HG03354 (cell line): ENCODE measurements at regions not wholly inside any gene's neighbourhood (a gene's known extent, or its start where the extent isn't known, plus 50 kb on each side); places are given as distances from the start of the nearest gene placed in this dataset.
"Not testable (repeated sequence)": the region's sequence is repeated elsewhere in the genome, so short reads cannot be mapped to it uniquely, and the experiment has no call there.

ENCODE experiments used
- ATAC-seq: cut with Tn5 transposase; IDR thresholded peaks from one replicate; pipeline ENCODE4 v1.9.1; 2021; ENCODE audit warnings: mild to moderate bottlenecking; ENCODE audit not compliant: unreplicated experiment, poor library complexity, severe bottlenecking

DNA sequence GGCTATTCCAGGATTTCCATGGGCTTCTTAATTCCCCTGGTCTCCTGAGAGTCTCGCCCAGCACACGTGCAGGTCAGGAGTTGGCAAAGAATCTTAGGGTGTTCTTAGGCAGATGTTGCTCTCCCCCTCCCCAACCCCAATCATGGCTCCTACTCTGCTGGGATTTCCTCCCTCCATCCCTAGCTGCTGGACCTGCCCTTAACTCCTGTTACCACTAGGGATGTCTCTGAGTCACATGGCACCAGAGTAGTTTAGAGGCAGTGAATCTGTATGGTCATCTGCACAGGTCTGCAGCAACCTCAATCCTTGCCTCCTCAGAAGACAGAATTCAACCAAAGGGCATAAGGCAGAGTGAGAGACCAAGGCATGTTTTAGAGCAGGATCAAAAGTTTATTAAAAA lies 51.8 kb upstream of the CHST3 start:
- no peak for ATAC-seq

- ATAC-seq, result no peak
These were observed 52.8 kb upstream of the CHST3 start for GRCh38 chr10:71911296-71911953.

DNA sequence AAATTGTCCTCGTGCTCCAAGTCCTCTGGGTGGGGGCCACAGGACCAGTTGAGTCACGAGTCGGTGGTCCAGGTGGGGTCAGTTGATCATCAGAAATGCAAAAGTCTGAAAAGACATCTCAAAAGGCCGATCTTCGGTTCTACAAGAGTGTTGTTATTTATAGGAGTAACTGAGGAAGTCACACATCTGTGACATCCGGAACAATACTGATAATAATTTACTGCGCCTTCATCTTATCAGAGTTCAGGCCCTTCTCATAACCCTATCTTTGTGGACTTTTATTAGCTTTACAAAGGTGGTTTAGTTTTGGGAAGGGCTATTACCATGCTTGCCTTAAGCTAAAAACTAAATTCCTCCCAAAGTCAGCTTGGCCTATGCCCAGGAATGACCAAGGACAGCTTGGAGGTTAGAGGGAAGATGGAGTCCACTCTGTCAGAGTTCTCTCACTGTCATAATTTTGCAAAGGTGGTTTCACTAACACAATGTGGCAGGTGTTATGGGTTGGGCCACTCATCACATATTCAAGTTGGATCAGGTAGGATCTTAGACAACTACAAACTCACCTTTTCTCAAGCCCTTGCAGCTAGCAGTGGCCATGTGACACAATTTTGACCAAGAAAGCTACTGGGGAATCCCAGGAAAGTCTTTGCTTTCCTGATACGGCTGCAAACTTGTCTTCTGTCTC lies 54.7 kb upstream of the CHST3 start:
- peak; percentile 52 for ATAC-seq

DNA sequence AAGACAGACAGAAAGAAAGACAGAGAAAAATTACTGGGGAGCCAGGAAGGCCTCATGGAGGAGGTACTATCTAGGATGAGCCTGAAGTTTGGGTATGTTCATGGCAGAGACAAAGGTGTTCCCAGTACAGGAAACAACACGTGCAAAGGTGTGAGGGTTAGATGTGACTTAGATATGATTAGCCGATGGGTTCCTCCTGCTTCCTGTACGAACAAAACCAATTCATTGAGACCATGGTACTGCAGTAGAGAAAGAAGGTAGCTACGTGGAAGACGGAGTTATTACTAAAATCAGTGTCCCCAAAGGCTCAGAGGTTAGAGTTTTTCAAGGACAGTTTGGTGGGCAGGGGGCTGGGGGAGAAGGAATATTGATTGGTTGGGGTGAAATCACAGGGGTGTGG lies 55.2 kb upstream of the CHST3 start:
- ATAC-seq, result no peak

DNA sequence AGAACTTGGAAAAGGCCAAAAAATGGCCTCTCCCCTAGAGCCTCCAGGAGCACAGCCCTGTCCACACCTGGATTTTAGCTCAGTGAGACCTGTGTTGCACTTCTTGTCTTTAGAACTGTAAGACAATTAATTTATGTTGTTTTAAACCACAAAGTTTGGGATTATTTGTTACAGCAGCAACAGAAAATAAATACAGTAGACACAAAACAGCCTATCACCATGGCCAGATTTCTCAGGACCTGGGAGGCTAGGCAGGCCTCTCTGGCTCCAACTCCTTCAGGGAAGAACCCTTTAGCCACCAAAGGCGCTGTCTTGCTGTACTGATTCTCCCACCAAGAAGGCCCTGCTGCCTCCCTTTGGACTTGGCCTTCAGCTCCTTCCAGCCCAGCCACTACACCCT lies 54.1 kb upstream of the PSAP start:
- ATAC-seq, result no peak

DNA sequence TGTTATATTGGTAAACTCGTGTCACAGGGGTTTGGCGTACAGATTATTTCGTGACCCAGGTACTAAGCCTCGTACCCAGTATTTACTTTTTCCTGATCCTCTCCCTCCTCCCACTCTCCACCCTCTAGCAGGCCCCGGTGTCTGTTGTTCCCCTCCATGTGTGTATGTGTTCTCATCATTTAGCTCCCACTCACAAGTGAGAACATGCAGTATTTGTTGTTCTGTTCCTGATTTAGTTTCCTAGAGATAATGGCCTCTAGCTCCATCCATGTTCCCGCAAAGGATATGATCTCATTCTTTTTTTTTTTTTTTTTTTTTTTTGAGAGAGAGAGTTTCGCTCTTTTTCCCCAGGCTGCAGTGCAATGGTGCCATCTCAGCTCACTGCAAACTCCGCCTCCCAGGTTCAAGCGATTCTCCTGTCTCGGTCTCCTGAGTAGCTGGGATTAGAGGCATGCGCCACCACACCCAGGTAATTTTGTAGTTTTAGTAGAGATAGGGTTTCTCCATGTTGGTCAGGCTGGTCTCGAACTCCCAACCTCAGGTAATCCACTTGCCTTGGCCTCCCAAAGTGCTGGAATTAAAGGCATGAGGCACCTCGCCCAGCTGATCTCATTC lies 52.7 kb upstream of the PSAP start:
- ATAC-seq, result not testable (repeated sequence)

DNA sequence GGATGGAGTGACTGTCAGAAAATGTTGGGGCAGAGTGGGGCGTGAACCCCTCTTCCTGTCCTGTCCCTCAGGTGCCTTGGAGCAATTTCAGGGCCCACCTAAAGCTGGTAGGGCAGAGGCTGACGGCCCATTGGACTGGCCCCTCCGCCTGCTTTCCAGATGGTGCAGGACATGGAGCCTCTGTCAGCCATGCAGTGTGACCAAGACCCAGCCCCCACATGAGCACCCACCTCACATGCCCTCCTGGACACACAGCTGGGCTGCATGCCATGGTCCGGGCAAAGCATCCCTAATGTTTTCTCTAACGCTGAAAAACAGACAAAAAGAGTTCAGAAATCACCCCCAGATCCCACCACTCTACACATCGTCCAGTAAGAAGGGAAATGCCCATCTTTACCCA lies 51.3 kb upstream of the PSAP start:
- ATAC-seq, result no peak
